HG03460 (cell line): ENCODE measurements at regions not wholly inside any gene's neighbourhood (a gene's known extent, or its start where the extent isn't known, plus 50 kb on each side); places are given as distances from the start of the nearest gene placed in this dataset.
"Not testable (repeated sequence)": the region's sequence is repeated elsewhere in the genome, so short reads cannot be mapped to it uniquely, and the experiment has no call there.

Source experiments
- ATAC-seq: cut with Tn5 transposase; IDR thresholded peaks from one replicate; pipeline ENCODE4 v1.9.1; 2021; ENCODE audit not compliant: unreplicated experiment

GRCh38 chr11:127795326-127795725, 792.0 kb downstream of the ETS1 start:
- ATAC-seq: no peak

GRCh38 chr11:127791844-127792243, 791.3 kb upstream of the KIRREL3 start:
- ATAC-seq: no peak

GRCh38 chr11:127790592-127790991, 790.0 kb upstream of the KIRREL3 start:
- ATAC-seq: no peak

- no peak for ATAC-seq
Observed at GRCh38 chr11:127789927-127790326, 789.4 kb upstream of the KIRREL3 start.

- ATAC-seq: not testable (repeated sequence)
Observed at GRCh38 chr11:127772938-127773337, 772.4 kb upstream of the KIRREL3 start.

GRCh38 chr11:127768931-127769330, 768.4 kb upstream of the KIRREL3 start:
- not testable (repeated sequence) for ATAC-seq

GRCh38 chr11:127766734-127767133, 766.2 kb upstream of the KIRREL3 start:
- ATAC-seq: no peak

- ATAC-seq: no peak
Observed at GRCh38 chr11:127738771-127739286, 738.3 kb upstream of the KIRREL3 start.

- no peak for ATAC-seq
Observed at GRCh38 chr11:127737499-127737898, 736.9 kb upstream of the KIRREL3 start.

GRCh38 chr11:127733552-127733951, 733.0 kb upstream of the KIRREL3 start:
- no peak for ATAC-seq

GRCh38 chr11:127726367-127726766, 725.8 kb upstream of the KIRREL3 start:
- ATAC-seq: no peak

- no peak for ATAC-seq
Observed at GRCh38 chr11:127723714-127724113, 723.1 kb upstream of the KIRREL3 start.

- no peak for ATAC-seq
Observed at GRCh38 chr11:127713226-127713625, 712.7 kb upstream of the KIRREL3 start.

GRCh38 chr11:127711748-127712147, 711.2 kb upstream of the KIRREL3 start:
- no peak for ATAC-seq

- ATAC-seq: no peak
Observed at GRCh38 chr11:127710831-127711230, 710.3 kb upstream of the KIRREL3 start.

GRCh38 chr11:127709960-127710359, 709.4 kb upstream of the KIRREL3 start:
- no peak for ATAC-seq

GRCh38 chr11:127693686-127694085, 693.1 kb upstream of the KIRREL3 start:
- ATAC-seq: no peak

GRCh38 chr11:127683321-127683720, 682.8 kb upstream of the KIRREL3 start:
- ATAC-seq: no peak

GRCh38 chr11:127679816-127680545, 679.4 kb upstream of the KIRREL3 start:
- no peak for ATAC-seq

GRCh38 chr11:127678631-127679030, 678.1 kb upstream of the KIRREL3 start:
- no peak for ATAC-seq

- ATAC-seq: no peak
Observed at GRCh38 chr11:127677660-127678425, 677.3 kb upstream of the KIRREL3 start.

- ATAC-seq: no peak
Observed at GRCh38 chr11:127675581-127675980, 675.0 kb upstream of the KIRREL3 start.
